Hematopoietic multipotent progenitor cell treated with erythropoietin and hydrocortisone succinate and interleukin-3 and kit ligand, for 17 days (in vitro differentiated cells): ENCODE measurements at regions not wholly inside any gene's neighbourhood (a gene's known extent, or its start where the extent isn't known, plus 50 kb on each side); places are given as distances from the start of the nearest gene placed in this dataset.

ENCODE experiments used
- DNase-seq: peaks from one replicate; pipeline ENCODE4 v3.0.0-alpha.2; 2015; ENCODE audit warnings: low spot score

- no peak for DNase-seq
These were observed 421.4 kb upstream of the B3GALT2 start for GRCh38 chr1:193607787-193608186.

- DNase-seq, result no peak
These were observed 419.6 kb upstream of the B3GALT2 start for GRCh38 chr1:193606035-193606434.

GRCh38 chr1:193602705-193603104, 416.3 kb upstream of the B3GALT2 start:
- no peak for DNase-seq

- no peak for DNase-seq
These were observed 406.9 kb upstream of the B3GALT2 start for GRCh38 chr1:193593147-193593885.

- DNase-seq, result no peak
These were observed 405.9 kb upstream of the B3GALT2 start for GRCh38 chr1:193592317-193592716.

- no peak for DNase-seq
These were observed 403.7 kb upstream of the B3GALT2 start for GRCh38 chr1:193590102-193590501.

- DNase-seq, result no peak
These were observed 403.2 kb upstream of the B3GALT2 start for GRCh38 chr1:193589597-193590040.

- DNase-seq, result no peak
These were observed 402.1 kb upstream of the B3GALT2 start for GRCh38 chr1:193588311-193589082.

GRCh38 chr1:193584731-193585239, 398.4 kb upstream of the B3GALT2 start:
- no peak for DNase-seq

- DNase-seq, result no peak
These were observed 394.9 kb upstream of the B3GALT2 start for GRCh38 chr1:193581341-193581740.

GRCh38 chr1:193580419-193580818, 394.0 kb upstream of the B3GALT2 start:
- no peak for DNase-seq

GRCh38 chr1:193579323-193579722, 392.9 kb upstream of the B3GALT2 start:
- DNase-seq, result no peak

GRCh38 chr1:193574913-193575312, 388.5 kb upstream of the B3GALT2 start:
- no peak for DNase-seq

GRCh38 chr1:193569983-193570269, 383.5 kb upstream of the B3GALT2 start:
- DNase-seq, result no peak

- DNase-seq, result no peak
These were observed 382.9 kb upstream of the B3GALT2 start for GRCh38 chr1:193569096-193569982.

- DNase-seq, result no peak
These were observed 382.1 kb upstream of the B3GALT2 start for GRCh38 chr1:193568512-193568911.

GRCh38 chr1:193567937-193568336, 381.5 kb upstream of the B3GALT2 start:
- DNase-seq, result no peak

GRCh38 chr1:193566735-193567134, 380.3 kb upstream of the B3GALT2 start:
- DNase-seq, result no peak

- DNase-seq, result no peak
These were observed 379.7 kb upstream of the B3GALT2 start for GRCh38 chr1:193565971-193566577.

GRCh38 chr1:193562121-193562520, 375.7 kb upstream of the B3GALT2 start:
- no peak for DNase-seq

- no peak for DNase-seq
These were observed 372.1 kb upstream of the B3GALT2 start for GRCh38 chr1:193558491-193559028.
